ENCODE measurements at regions not wholly inside any gene's neighbourhood (a gene's known extent, or its start where the extent isn't known, plus 50 kb on each side); places are given as distances from the start of the nearest gene placed in this dataset.

- TF ChIP-seq CTCF (IDR thresholded peaks at IDR 0.05) = no peak
- no peak for TF ChIP-seq POLR2A (IDR thresholded peaks at IDR 0.05)
Measured at GRCh38 chr12:14057895-14058294, 76.5 kb upstream of the GRIN2B start.

Measured in adrenal gland (tissue), 5 donors.